GM06990 (cell line): ENCODE measurements at regions not wholly inside any gene's neighbourhood (a gene's known extent, or its start where the extent isn't known, plus 50 kb on each side); places are given as distances from the start of the nearest gene placed in this dataset.

Source experiments
- DNase-seq: peaks from one replicate; pipeline ENCODE4 v3.0.0-alpha.2; 2011; ENCODE audit not compliant: insufficient read length; ENCODE audit errors: extremely low read depth
- H3K27me3 ChIP-seq: replicated peaks from 2 replicates; pipeline ENCODE4 v1.6.0; 2011; ENCODE audit warnings: low read length; ENCODE audit not compliant: control insufficient read depth, insufficient read depth
- H3K36me3 ChIP-seq: 2 replicates; pipeline ENCODE4 v1.5.1; 2011; ENCODE audit warnings: low read length; ENCODE audit not compliant: control insufficient read depth, insufficient read depth
- H3K4me3 ChIP-seq: replicated peaks from 2 replicates; pipeline ENCODE4 v1.5.1; 2011; ENCODE audit warnings: low read depth, mild to moderate bottlenecking, control low read depth, low read length
- TF ChIP-seq, protein P1 (sequence below): IDR thresholded peaks from 2 replicates; pipeline ENCODE4 v1.5.1; 2011; ENCODE audit warnings: low read length, control low read depth, mild to moderate bottlenecking, inconsistent platforms; ENCODE audit not compliant: insufficient read depth, poor library complexity, severe bottlenecking

DNA sequence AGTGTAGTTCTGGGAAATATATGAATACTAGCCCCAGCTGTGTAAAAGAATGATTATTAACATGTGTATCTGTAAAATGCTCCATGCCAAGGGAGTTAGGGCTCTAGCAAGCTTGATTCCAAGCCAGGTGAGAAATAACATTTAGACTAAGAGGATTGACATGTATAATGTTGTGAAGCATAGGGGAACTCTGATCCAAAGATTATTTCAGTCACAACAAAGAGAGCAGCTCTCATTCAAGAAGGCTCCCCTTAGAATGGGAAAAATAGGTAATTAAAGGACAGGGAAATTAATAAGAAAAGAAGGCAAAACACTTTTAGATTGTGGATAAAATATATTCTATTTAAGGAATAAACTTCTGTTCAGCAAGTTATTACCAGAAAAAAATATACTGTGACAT, 347.3 kb upstream of the CDH7 start:
- H3K27me3 ChIP-seq = no peaks in the 10 kb centered on the region
- H3K4me3 ChIP-seq = no peak overlapping the region
- TF ChIP-seq, protein P1, sequence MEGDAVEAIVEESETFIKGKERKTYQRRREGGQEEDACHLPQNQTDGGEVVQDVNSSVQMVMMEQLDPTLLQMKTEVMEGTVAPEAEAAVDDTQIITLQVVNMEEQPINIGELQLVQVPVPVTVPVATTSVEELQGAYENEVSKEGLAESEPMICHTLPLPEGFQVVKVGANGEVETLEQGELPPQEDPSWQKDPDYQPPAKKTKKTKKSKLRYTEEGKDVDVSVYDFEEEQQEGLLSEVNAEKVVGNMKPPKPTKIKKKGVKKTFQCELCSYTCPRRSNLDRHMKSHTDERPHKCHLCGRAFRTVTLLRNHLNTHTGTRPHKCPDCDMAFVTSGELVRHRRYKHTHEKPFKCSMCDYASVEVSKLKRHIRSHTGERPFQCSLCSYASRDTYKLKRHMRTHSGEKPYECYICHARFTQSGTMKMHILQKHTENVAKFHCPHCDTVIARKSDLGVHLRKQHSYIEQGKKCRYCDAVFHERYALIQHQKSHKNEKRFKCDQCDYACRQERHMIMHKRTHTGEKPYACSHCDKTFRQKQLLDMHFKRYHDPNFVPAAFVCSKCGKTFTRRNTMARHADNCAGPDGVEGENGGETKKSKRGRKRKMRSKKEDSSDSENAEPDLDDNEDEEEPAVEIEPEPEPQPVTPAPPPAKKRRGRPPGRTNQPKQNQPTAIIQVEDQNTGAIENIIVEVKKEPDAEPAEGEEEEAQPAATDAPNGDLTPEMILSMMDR = no peak
- H3K36me3 ChIP-seq = no peaks in the 10 kb centered on the region
- no peak for DNase-seq

GRCh38 chr18:65399091-65399490, 351.7 kb upstream of the CDH7 start:
- no peak for DNase-seq

GRCh38 chr18:65398347-65399075, 352.3 kb upstream of the CDH7 start:
- TF ChIP-seq, protein P1 = no peak
- no peak overlapping the region for H3K4me3 ChIP-seq
- no peak for DNase-seq
- H3K27me3 ChIP-seq = no peaks in the 10 kb centered on the region
- H3K36me3 ChIP-seq = no peaks in the 10 kb centered on the region

More at GRCh38 chr18:65399091-65399490, 351.7 kb upstream of the CDH7 start:
- no peaks in the 10 kb centered on the region for H3K36me3 ChIP-seq
- H3K27me3 ChIP-seq = no peaks in the 10 kb centered on the region
- TF ChIP-seq, protein P1 = no peak
- no peak overlapping the region for H3K4me3 ChIP-seq

GRCh38 chr18:65380986-65381385, 369.8 kb upstream of the CDH7 start:
- Histone ChIP-seq H3K36me3 (no peaks in the 10 kb centered on the region), H3K27me3 (no peaks in the 10 kb centered on the region), H3K4me3 (no peak overlapping the region)
- DNase-seq = no peak
- TF ChIP-seq, protein P1 = no peak

DNA sequence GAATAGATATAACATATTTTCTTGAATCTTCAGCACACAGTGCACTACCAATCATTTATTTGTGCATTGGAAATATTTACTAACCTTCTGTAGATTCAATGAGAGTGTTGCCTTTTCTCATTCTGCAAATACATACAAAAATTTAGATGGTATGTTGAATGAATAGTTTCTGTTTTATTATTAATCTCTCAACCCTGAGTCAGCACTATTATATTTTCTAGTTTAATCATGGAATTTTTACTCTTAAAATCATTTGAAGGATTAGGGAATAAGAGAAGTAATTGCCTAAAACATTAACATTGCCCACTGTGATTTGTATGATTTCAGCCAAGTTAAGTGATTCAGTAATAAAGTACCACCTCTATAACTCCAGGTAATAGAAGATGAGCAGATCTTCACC, 370.2 kb upstream of the CDH7 start:
- TF ChIP-seq, protein P1 = no peak
- no peaks in the 10 kb centered on the region for H3K27me3 ChIP-seq
- no peaks in the 10 kb centered on the region for H3K36me3 ChIP-seq
- no peak overlapping the region for H3K4me3 ChIP-seq
- DNase-seq = no peak

DNA sequence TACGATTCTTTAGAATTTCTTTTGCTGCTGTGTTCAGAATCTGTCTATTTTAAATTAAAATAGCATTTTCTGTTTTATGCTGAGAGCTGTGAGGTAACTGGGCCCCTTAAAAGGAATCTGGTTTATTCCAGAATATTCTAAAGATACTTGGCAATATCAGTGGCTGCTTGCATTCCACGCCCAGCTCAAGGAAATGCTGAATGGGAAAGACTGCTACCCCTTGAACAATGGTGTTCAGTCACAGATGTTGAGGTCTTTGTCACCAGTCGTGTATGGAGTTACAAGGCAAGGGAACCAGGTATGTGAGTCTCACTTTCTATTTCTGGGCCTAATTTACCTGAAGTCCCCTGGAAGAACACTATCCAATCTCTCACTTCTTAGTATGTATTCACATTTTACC, 377.9 kb upstream of the CDH7 start:
- DNase-seq = no peak
- Histone ChIP-seq H3K4me3 (no peak overlapping the region), H3K36me3 (no peaks in the 10 kb centered on the region), H3K27me3 (no peaks in the 10 kb centered on the region)
- TF ChIP-seq, protein P1 = no peak
